GM18520 (cell line): ENCODE measurements at regions not wholly inside any gene's neighbourhood (a gene's known extent, or its start where the extent isn't known, plus 50 kb on each side); places are given as distances from the start of the nearest gene placed in this dataset.
"Not testable (repeated sequence)": the region's sequence is repeated elsewhere in the genome, so short reads cannot be mapped to it uniquely, and the experiment has no call there.

Experiments used
- ATAC-seq: cut with Tn5 transposase; IDR thresholded peaks from one replicate; pipeline ENCODE4 v1.9.1; 2021; ENCODE audit not compliant: unreplicated experiment

GRCh38 chr4:142897518-142897917 is 51.4 kb upstream of the INPP4B start:
- ATAC-seq, result not testable (repeated sequence)

DNA sequence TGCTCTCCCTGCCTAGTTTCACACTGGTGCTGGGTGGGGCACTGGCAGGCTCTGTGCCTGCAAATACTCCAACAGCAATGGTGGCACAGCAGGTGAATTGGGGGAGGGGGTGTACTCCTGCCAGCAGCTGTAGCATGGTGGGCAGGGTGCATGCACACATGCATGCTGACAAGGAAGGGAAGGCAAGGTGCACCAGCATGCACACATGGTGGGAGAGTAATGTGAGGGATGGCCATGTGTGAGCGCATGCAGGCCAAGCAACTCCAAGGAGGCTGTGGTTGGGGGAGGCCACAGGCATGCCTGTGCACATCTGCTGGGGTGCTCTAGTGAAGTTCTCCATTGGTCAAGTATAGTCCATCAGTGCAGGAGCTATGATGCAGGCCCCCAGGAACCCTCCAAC is 54.5 kb upstream of the INPP4B start:
- ATAC-seq, result no peak

DNA sequence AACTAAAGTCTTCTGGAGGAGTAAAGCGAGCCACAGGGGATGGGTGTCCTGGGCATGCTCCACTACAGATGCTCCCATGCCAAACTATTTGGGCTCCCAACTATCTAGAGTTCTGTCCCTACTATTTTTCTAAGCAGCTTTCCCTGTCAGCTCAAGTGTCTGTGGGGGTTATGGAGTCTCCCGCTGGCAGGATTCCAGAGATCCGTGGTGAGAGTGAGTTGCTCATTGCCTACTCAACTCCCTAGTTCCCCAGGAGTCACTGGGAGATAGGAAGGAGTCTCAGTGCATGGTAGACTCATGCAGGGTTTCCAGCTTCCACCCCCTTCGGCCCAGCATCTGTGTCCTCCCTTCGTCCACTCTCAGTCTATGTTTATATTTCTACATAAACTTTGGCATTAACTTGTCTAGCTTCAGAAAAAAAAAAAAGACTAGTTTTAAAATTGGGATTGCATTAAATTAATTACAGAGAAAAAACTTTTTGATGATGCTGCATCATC is 55.1 kb upstream of the INPP4B start:
- ATAC-seq, result no peak

- ATAC-seq, result not testable (repeated sequence)
Measured at GRCh38 chr4:142903617-142904016, 57.5 kb upstream of the INPP4B start.

- no peak for ATAC-seq
Measured at GRCh38 chr4:142909908-142910307, 63.8 kb upstream of the INPP4B start.

DNA sequence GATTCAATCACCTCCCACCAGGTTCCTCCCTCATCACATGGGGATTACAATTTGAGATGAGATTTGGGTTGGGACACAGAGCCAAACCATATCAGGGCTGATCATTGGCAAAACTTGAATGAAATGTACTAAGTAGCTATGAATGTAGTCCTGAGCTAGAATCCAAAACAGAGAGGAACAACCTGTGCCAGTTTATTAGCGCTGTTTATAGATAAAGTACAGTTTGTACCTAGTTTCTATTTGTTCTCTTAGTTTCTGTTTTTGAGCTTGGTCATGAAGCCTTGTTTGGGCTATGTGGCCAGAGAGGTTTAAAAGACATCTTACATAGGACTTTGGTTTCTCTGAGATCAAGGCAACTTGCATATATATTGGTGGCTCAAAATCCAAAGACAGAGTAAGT is 66.9 kb upstream of the INPP4B start:
- ATAC-seq, result no peak

- ATAC-seq, result no peak
Measured at GRCh38 chr4:142913461-142914030, 67.4 kb upstream of the INPP4B start.

GRCh38 chr4:142917678-142918077 is 71.6 kb upstream of the INPP4B start:
- ATAC-seq, result no peak

DNA sequence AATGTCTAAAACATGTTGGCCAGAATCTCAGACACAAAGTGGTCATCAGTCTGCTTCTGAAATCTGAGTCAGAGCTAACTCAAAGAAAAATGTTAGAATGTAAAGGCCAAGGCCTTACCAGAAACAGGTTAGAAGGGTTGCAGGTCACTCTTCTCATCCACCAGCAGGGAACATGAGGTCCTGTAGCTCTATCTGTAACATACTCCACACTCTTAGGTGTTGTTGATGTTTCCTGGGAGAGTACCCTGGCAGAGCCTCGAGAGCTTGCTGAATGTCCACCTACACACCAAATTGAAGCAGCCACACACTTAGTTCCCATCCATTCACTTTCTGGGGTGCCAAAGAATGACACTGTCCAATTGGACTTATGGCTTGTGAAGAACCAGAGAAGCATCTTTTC is 76.6 kb upstream of the INPP4B start:
- ATAC-seq, result no peak

- no peak for ATAC-seq
Measured at GRCh38 chr4:142923619-142924018, 77.5 kb upstream of the INPP4B start.

GRCh38 chr4:142925161-142925560 is 79.1 kb upstream of the INPP4B start:
- no peak for ATAC-seq

DNA sequence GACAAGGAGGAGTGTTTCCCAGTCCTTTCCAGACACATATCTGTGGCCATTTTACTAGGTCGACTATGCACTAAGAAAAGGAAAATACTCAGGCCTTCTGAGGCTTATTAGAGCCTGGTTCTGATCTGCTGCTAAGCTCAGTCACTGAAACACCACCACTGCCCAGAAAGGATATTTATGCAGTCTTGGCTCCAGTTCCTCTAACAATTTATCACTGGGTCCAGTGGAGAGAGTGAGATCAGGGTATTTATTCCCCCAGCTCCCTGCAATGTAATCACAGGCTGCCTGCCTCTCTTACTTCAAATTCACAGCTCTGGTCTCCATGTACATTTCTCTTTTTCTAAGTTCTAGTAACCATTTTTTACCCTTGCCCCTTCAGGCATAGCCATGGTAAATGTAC is 81.6 kb upstream of the INPP4B start:
- ATAC-seq, result no peak

- ATAC-seq, result no peak
Measured at GRCh38 chr4:142929526-142929925, 83.4 kb upstream of the INPP4B start.

- ATAC-seq, result no peak
Measured at GRCh38 chr4:142933207-142933606, 87.1 kb upstream of the INPP4B start.

GRCh38 chr4:142940425-142941330 is 94.6 kb upstream of the INPP4B start:
- no peak for ATAC-seq

- ATAC-seq, result no peak
Measured at GRCh38 chr4:142944565-142944964, 98.5 kb upstream of the INPP4B start.

DNA sequence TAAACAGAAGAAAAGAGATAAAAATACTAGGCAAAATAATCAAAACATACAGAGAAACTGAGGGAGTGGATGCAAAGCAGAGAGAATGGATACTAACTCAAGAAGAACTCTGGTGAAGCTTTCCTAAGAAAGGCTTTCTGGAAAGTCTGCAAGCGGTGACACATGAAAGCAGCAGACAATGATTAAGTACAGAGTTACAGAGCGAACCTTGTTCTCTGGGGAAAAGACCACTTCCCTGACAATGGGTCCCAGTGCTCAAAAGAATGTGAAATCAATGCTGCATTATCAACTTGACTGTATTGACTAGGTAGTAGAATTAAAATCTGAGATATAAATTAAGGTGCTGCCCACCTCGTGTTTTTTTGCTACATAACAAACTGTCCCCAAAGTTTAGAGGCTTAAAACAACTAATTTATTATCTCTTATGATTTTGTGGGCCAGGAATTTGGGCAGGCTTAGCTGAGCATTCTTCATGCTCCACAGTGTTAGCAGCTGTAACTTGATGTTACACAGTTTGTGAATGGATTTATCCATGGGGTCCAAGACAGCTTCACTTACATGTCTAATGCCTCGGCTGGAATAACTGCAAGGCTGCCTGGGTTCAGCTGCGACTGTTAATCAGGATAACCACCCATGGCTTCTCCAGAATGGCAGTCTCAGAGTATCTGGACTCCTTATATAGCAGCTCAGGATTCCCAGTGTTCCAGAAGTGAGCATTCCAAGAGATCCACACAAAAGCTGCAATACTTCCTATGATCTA is 106.9 kb upstream of the INPP4B start:
- no peak for ATAC-seq

GRCh38 chr4:142954415-142954814 is 108.3 kb upstream of the INPP4B start:
- ATAC-seq, result no peak

DNA sequence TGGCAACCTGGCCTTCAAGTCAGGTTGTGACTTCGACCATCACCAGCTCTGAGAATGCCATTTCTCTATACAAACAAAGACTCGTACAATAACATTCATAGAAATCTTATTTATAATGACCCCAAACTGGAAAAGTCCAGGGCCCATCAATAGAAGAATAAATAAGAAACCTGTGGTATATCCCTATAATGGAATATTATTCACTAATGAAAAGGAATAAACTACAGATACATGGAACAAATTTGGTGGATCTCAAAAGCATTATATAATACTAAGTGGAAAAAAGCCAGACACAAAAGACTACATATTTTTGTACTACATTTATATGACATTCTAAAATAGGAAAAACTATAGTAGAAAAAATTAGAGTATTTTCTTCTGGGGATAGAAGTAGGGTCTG is 109.4 kb upstream of the INPP4B start:
- ATAC-seq, result no peak

DNA sequence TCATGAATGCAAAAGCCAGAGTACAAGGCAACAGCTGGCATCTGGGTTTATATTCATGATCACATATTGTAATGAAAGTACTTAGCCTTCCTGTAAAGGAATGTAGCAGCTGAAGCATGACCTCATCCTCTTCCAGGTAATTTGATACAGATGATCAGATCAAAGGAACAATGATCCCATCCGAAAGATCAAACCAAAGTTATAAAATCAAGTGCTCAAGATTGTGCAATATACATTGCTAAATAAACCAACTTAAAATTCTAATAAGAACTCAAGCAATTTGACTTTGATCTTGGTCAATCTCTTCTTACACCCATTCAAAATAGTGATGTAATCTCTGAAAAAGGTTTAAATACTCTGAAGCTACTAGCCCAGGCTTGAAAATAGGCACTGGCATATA is 113.1 kb upstream of the INPP4B start:
- no peak for ATAC-seq

DNA sequence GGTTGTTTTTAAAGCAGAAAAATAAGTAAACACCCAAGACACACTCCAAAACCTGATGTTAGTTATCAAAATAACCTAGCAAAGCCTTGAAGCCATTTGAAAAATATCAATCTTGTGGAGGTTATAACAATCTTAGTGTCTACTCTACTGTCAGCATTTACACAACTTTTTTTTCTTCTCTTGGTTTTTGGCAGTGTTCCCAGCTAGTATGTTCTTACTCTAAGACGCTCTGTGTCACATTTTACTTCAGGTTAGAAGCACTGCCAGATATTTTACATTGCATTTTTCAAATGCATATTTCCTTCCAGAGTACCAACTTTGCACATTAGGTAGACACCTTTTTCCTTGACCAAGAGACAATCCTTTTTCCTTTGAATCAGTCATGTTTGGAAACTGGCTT is 114.0 kb upstream of the INPP4B start:
- no peak for ATAC-seq
